ENCODE measurements at regions not wholly inside any gene's neighbourhood (a gene's known extent, or its start where the extent isn't known, plus 50 kb on each side); places are given as distances from the start of the nearest gene placed in this dataset.

GRCh38 chr12:67400742-67401141 is 131.6 kb downstream of the CAND1 start:
- H3K9me3 Mint-ChIP-seq: peaks cover 4% of the 10 kb centered on the region
- H3K27me3 Mint-ChIP-seq: no peaks in the 10 kb centered on the region
- H3K36me3 Mint-ChIP-seq (ENCODE audit: low read depth): no peaks in the 10 kb centered on the region
- ATAC-seq (no peak), DNase-seq (no peak)
- ChIA-PET POLR2A (no interaction called here), CTCF (interaction anchor here (1.2 kb wide), 1 partner anchor 40 kb away, joined by 3 read pairs; no protein-coding TSS in a partner anchor)
- no peak for TF ChIP-seq CTCF (IDR thresholded peaks at IDR 0.05)
- H3K4me3 Mint-ChIP-seq: no peak overlapping the region
- H3K4me1 Mint-ChIP-seq (ENCODE audit: low read depth): no peaks in the 10 kb centered on the region
- no peak overlapping the region for H3K27ac Mint-ChIP-seq
- intact Hi-C loops (cut with micrococcal nuclease): no loop called here

GRCh38 chr12:67410246-67410645 is 141.1 kb downstream of the CAND1 start:
- intact Hi-C loops (cut with micrococcal nuclease): no loop called here
- POLR2A ChIA-PET: interaction anchor here (0.6 kb wide), 1 partner anchor 130 kb away, joined by 3 read pairs; no protein-coding TSS in a partner anchor
- CTCF ChIA-PET: interaction anchor here (0.6 to 1.4 kb wide), 2 partner anchors 54 to 297 kb away, joined by 3 to 6 read pairs; no protein-coding TSS in a partner anchor
- Mint-ChIP-seq H3K4me1 (ENCODE audit: low read depth) (no peaks in the 10 kb centered on the region), H3K9me3 (peaks cover 19% of the 10 kb centered on the region), H3K4me3 (no peak overlapping the region), H3K27me3 (no peaks in the 10 kb centered on the region), H3K36me3 (ENCODE audit: low read depth) (peaks cover 7% of the 10 kb centered on the region), H3K27ac (no peak overlapping the region)
- ATAC-seq: no peak
- DNase-seq: no peak
- TF ChIP-seq CTCF (IDR thresholded peaks at IDR 0.05): no peak

- no peak for ATAC-seq
- CTCF ChIA-PET: interaction anchor here (0.6 to 1.4 kb wide), 2 partner anchors 55 to 297 kb away, joined by 3 to 6 read pairs; no protein-coding TSS in a partner anchor
- intact Hi-C loops (cut with micrococcal nuclease): no loop called here
These were observed 141.5 kb downstream of the CAND1 start for GRCh38 chr12:67410667-67411067.

GRCh38 chr12:67411562-67411961 is 142.4 kb downstream of the CAND1 start:
- ChIA-PET CTCF (interaction anchor here (1.4 kb wide), 1 partner anchor 55 kb away, joined by 6 read pairs; no protein-coding TSS in a partner anchor), POLR2A (no interaction called here)
- no peak for TF ChIP-seq CTCF (IDR thresholded peaks at IDR 0.05)
- peaks cover 2% of the 10 kb centered on the region for H3K36me3 Mint-ChIP-seq (ENCODE audit: low read depth)
- H3K4me1 Mint-ChIP-seq (ENCODE audit: low read depth): no peaks in the 10 kb centered on the region
- no peak overlapping the region for H3K27ac Mint-ChIP-seq
- ATAC-seq (no peak), DNase-seq (no peak)
- no peak overlapping the region for H3K4me3 Mint-ChIP-seq
- H3K27me3 Mint-ChIP-seq: no peaks in the 10 kb centered on the region
- intact Hi-C loops (cut with micrococcal nuclease): no loop called here
- H3K9me3 Mint-ChIP-seq: peaks cover 10% of the 10 kb centered on the region

More at GRCh38 chr12:67410667-67411067, 141.5 kb downstream of the CAND1 start:
- Mint-ChIP-seq H3K4me3 (no peak overlapping the region), H3K4me1 (ENCODE audit: low read depth) (no peaks in the 10 kb centered on the region), H3K27ac (no peak overlapping the region), H3K36me3 (ENCODE audit: low read depth) (peaks cover 7% of the 10 kb centered on the region), H3K9me3 (peaks cover 15% of the 10 kb centered on the region), H3K27me3 (no peaks in the 10 kb centered on the region)
- POLR2A ChIA-PET: interaction anchor here (0.6 kb wide), 1 partner anchor 131 kb away, joined by 3 read pairs; no protein-coding TSS in a partner anchor
- DNase-seq: no peak
- no peak for TF ChIP-seq CTCF (IDR thresholded peaks at IDR 0.05)

GRCh38 chr12:67413577-67413976 is 144.4 kb downstream of the CAND1 start:
- Mint-ChIP-seq H3K27ac (no peak overlapping the region), H3K9me3 (peaks cover 5% of the 10 kb centered on the region), H3K27me3 (no peaks in the 10 kb centered on the region), H3K4me1 (ENCODE audit: low read depth) (no peaks in the 10 kb centered on the region), H3K4me3 (no peak overlapping the region), H3K36me3 (ENCODE audit: low read depth) (no peaks in the 10 kb centered on the region)
- no peak for ATAC-seq
- no peak for TF ChIP-seq CTCF (IDR thresholded peaks at IDR 0.05)
- ChIA-PET POLR2A (no interaction called here), CTCF (interaction anchor here (1.3 to 1.7 kb wide), 2 partner anchors 23 to 28 kb away, joined by 3 to 6 read pairs; no protein-coding TSS in a partner anchor)
- intact Hi-C loops (cut with micrococcal nuclease): no loop called here
- DNase-seq: no peak
